ENCODE measurements at regions not wholly inside any gene's neighbourhood (a gene's known extent, or its start where the extent isn't known, plus 50 kb on each side); places are given as distances from the start of the nearest gene placed in this dataset.
"Not testable (repeated sequence)": the region's sequence is repeated elsewhere in the genome, so short reads cannot be mapped to it uniquely, and the experiment has no call there.

GRCh38 chr12:23356927-23357708 is 592.4 kb downstream of the SOX5 start:
- DNase-seq (ENCODE audit: low spot score), result no peak

- DNase-seq (ENCODE audit: low spot score), result no peak
Observed at GRCh38 chr12:23359975-23360701, 589.3 kb downstream of the SOX5 start.

GRCh38 chr12:23361971-23362370 is 587.5 kb downstream of the SOX5 start:
- no peak for DNase-seq (ENCODE audit: low spot score)

- no peak for DNase-seq (ENCODE audit: low spot score)
Observed at GRCh38 chr12:23368590-23368989, 580.9 kb downstream of the SOX5 start.

GRCh38 chr12:23375621-23376020 is 573.8 kb downstream of the SOX5 start:
- no peak for DNase-seq (ENCODE audit: low spot score)

GRCh38 chr12:23376238-23376637 is 573.2 kb downstream of the SOX5 start:
- DNase-seq (ENCODE audit: low spot score), result no peak

- no peak for DNase-seq (ENCODE audit: low spot score)
Observed at GRCh38 chr12:23380419-23381100, 568.9 kb downstream of the SOX5 start.

GRCh38 chr12:23388898-23389297 is 560.6 kb downstream of the SOX5 start:
- DNase-seq (ENCODE audit: low spot score), result not testable (repeated sequence)

GRCh38 chr12:23389315-23389714 is 560.2 kb downstream of the SOX5 start:
- not testable (repeated sequence) for DNase-seq (ENCODE audit: low spot score)

GRCh38 chr12:23399402-23399933 is 550.0 kb downstream of the SOX5 start:
- no peak for DNase-seq (ENCODE audit: low spot score)

- DNase-seq (ENCODE audit: low spot score), result no peak
Observed at GRCh38 chr12:23415180-23415579, 534.3 kb downstream of the SOX5 start.

GRCh38 chr12:23421556-23421955 is 527.9 kb downstream of the SOX5 start:
- DNase-seq (ENCODE audit: low spot score), result no peak

- no peak for DNase-seq (ENCODE audit: low spot score)
Observed at GRCh38 chr12:23423097-23423687, 526.3 kb downstream of the SOX5 start.

GRCh38 chr12:23423796-23424195 is 525.7 kb downstream of the SOX5 start:
- DNase-seq (ENCODE audit: low spot score), result no peak

- DNase-seq (ENCODE audit: low spot score), result no peak
Observed at GRCh38 chr12:23424685-23425084, 524.8 kb downstream of the SOX5 start.

GRCh38 chr12:23426328-23426727 is 523.1 kb downstream of the SOX5 start:
- DNase-seq (ENCODE audit: low spot score), result no peak

- DNase-seq (ENCODE audit: low spot score), result no peak
Observed at GRCh38 chr12:23428758-23429157, 520.7 kb downstream of the SOX5 start.

GRCh38 chr12:23431006-23431405 is 518.5 kb downstream of the SOX5 start:
- DNase-seq (ENCODE audit: low spot score), result no peak

GRCh38 chr12:23433121-23433520 is 516.3 kb downstream of the SOX5 start:
- no peak for DNase-seq (ENCODE audit: low spot score)

- no peak for DNase-seq (ENCODE audit: low spot score)
Observed at GRCh38 chr12:23434154-23434553, 515.3 kb downstream of the SOX5 start.

- no peak for DNase-seq (ENCODE audit: low spot score)
Observed at GRCh38 chr12:23446746-23447145, 502.7 kb downstream of the SOX5 start.

- no peak for DNase-seq (ENCODE audit: low spot score)
Observed at GRCh38 chr12:23450810-23451209, 498.7 kb downstream of the SOX5 start.

All from H4 (cell line).